ENCODE measurements at regions not wholly inside any gene's neighbourhood (a gene's known extent, or its start where the extent isn't known, plus 50 kb on each side); places are given as distances from the start of the nearest gene placed in this dataset.

DNA sequence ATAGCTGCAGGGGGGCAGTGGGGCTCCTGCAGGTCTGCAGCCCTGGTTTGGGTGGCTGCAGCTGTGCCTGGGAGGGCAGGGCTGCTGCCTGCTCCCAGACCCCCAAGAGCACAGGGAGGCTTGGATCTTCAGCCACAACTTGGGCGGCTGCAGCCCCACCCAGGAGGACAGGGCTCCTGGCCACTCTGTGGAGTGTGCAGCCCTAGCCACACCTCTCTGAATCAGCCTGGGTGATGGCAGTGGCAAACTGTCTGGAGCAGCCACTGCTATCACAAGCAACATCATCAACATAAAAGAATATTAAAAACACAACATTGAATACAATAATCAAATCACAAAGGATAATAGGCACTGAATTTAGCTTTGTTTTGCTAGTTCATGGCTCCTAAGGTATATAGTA, 164.9 kb upstream of the SLC27A6 start:
- no peaks in the 10 kb centered on the region for H3K9me1 ChIP-seq (ENCODE audit: control insufficient read depth, extremely low read depth, insufficient read depth, low read length)
- dilution Hi-C loops (cut with MboI; ENCODE audit: extremely low pct_ligation_motif_present, low sequenced_read_pairs), result no loop called here
- no peak overlapping the region for H2AFZ ChIP-seq (ENCODE audit: control insufficient read depth, low read length)
- no peaks in the 10 kb centered on the region for H3K4me1 ChIP-seq (ENCODE audit: control insufficient read depth, extremely low read depth, insufficient read depth, low read length)
- TF ChIP-seq EZH2 (IDR thresholded peaks at IDR 0.05; ENCODE audit: low read length), result no peak
- TF ChIP-seq, protein P1, sequence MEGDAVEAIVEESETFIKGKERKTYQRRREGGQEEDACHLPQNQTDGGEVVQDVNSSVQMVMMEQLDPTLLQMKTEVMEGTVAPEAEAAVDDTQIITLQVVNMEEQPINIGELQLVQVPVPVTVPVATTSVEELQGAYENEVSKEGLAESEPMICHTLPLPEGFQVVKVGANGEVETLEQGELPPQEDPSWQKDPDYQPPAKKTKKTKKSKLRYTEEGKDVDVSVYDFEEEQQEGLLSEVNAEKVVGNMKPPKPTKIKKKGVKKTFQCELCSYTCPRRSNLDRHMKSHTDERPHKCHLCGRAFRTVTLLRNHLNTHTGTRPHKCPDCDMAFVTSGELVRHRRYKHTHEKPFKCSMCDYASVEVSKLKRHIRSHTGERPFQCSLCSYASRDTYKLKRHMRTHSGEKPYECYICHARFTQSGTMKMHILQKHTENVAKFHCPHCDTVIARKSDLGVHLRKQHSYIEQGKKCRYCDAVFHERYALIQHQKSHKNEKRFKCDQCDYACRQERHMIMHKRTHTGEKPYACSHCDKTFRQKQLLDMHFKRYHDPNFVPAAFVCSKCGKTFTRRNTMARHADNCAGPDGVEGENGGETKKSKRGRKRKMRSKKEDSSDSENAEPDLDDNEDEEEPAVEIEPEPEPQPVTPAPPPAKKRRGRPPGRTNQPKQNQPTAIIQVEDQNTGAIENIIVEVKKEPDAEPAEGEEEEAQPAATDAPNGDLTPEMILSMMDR (optimal IDR thresholded peaks at IDR 0.05 in 1 of 3, IDR thresholded peaks at IDR 0.05 in 1 of 3, conservative IDR thresholded peaks at IDR 0.05 in 1 of 3; ENCODE audit: extremely low read depth in 1 of 3, insufficient read depth in 2 of 3, low read length in 3 of 3), result no peak
- H3K9me3 ChIP-seq (ENCODE audit: control insufficient read depth, low read depth, low read length), result no peaks in the 10 kb centered on the region
- H4K20me1 ChIP-seq (ENCODE audit: control insufficient read depth, extremely low read depth, insufficient read depth, low read length), result no peaks in the 10 kb centered on the region
- FAIRE-seq, result no peak
- H3K9ac ChIP-seq (ENCODE audit: control insufficient read depth, extremely low read depth, insufficient read depth, low read length), result no peak overlapping the region
- no peak overlapping the region for H3K4me3 ChIP-seq (ENCODE audit: control insufficient read depth in 2 of 3, extremely low read depth in 1 of 3, insufficient read depth in 2 of 3, low read depth in 1 of 3, low read length in 3 of 3)
- H3K4me2 ChIP-seq (ENCODE audit: control insufficient read depth, extremely low read depth, insufficient read depth, low read depth, low read length), result no peak overlapping the region
- DNase-seq (ENCODE audit: low read depth, low spot score), result no peak
- H3K27me3 ChIP-seq (ENCODE audit: control insufficient read depth, extremely low read depth, insufficient read depth, low read length), result no peaks in the 10 kb centered on the region
- no peak overlapping the region for H3K27ac ChIP-seq (ENCODE audit: control insufficient read depth, insufficient read depth, low read length)
- H3K36me3 ChIP-seq (ENCODE audit: control insufficient read depth in 2 of 2, extremely low read depth in 1 of 2, insufficient read depth in 2 of 2, low read length in 2 of 2), result no peaks in the 10 kb centered on the region
- no peaks in the 10 kb centered on the region for H3K79me2 ChIP-seq (ENCODE audit: control insufficient read depth, insufficient read depth, low read length)

DNA sequence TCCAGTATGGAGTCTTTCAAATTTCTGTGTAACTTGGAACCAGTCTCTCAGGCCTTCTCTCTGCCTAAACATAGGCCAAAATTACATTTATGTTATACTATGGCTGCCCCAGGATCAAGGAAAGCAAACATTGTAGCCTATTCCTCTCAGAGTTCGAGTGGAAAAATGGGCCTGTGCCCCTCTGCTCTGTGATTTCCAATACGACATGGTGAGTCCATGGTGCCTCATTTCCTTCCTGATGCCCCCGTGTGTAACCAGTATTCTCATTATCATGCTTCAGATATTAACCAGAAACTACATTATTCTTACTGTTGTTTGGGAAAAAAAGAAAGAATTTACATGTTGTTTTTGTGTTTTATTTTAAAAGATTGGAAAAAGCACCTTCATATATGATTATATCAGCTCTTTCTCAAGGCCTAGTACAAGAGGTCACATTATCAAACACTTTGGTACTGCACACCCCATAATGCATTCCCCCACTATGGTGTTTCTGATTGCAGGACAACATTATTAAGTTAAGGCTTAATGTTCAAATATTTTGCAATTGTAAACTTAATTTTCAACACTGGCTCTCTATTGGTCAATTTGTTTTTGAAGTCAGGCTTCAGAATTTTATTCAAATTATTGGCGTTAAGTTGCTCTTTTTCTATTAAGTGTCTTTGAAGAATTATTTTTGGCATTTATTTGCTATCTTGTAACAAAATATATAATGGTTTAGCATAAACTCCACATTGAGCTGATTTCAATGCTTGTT, 151.8 kb upstream of the SLC27A6 start:
- TF ChIP-seq, protein P1 (optimal IDR thresholded peaks at IDR 0.05 in 1 of 3, IDR thresholded peaks at IDR 0.05 in 1 of 3, conservative IDR thresholded peaks at IDR 0.05 in 1 of 3; ENCODE audit: extremely low read depth in 1 of 3, insufficient read depth in 2 of 3, low read length in 3 of 3), result no peak
- no peak for TF ChIP-seq EZH2 (IDR thresholded peaks at IDR 0.05; ENCODE audit: low read length)
- FAIRE-seq (no peak), DNase-seq (ENCODE audit: low read depth, low spot score) (no peak)
- Histone ChIP-seq H4K20me1 (ENCODE audit: control insufficient read depth, extremely low read depth, insufficient read depth, low read length) (no peaks in the 10 kb centered on the region), H3K79me2 (ENCODE audit: control insufficient read depth, insufficient read depth, low read length) (no peaks in the 10 kb centered on the region), H3K9me1 (ENCODE audit: control insufficient read depth, extremely low read depth, insufficient read depth, low read length) (no peaks in the 10 kb centered on the region), H3K4me3 (ENCODE audit: control insufficient read depth in 2 of 3, extremely low read depth in 1 of 3, insufficient read depth in 2 of 3, low read depth in 1 of 3, low read length in 3 of 3) (no peak overlapping the region), H2AFZ (ENCODE audit: control insufficient read depth, low read length) (no peak overlapping the region), H3K4me2 (ENCODE audit: control insufficient read depth, extremely low read depth, insufficient read depth, low read depth, low read length) (no peak overlapping the region), H3K4me1 (ENCODE audit: control insufficient read depth, extremely low read depth, insufficient read depth, low read length) (no peaks in the 10 kb centered on the region), H3K9me3 (ENCODE audit: control insufficient read depth, low read depth, low read length) (no peaks in the 10 kb centered on the region), H3K36me3 (ENCODE audit: control insufficient read depth in 2 of 2, extremely low read depth in 1 of 2, insufficient read depth in 2 of 2, low read length in 2 of 2) (no peaks in the 10 kb centered on the region), H3K27me3 (ENCODE audit: control insufficient read depth, extremely low read depth, insufficient read depth, low read length) (no peaks in the 10 kb centered on the region), H3K27ac (ENCODE audit: control insufficient read depth, insufficient read depth, low read length) (no peak overlapping the region), H3K9ac (ENCODE audit: control insufficient read depth, extremely low read depth, insufficient read depth, low read length) (no peak overlapping the region)
- dilution Hi-C loops (cut with MboI; ENCODE audit: extremely low pct_ligation_motif_present, low sequenced_read_pairs), result no loop called here
